ENCODE measurements at regions not wholly inside any gene's neighbourhood (a gene's known extent, or its start where the extent isn't known, plus 50 kb on each side); places are given as distances from the start of the nearest gene placed in this dataset.

DNA sequence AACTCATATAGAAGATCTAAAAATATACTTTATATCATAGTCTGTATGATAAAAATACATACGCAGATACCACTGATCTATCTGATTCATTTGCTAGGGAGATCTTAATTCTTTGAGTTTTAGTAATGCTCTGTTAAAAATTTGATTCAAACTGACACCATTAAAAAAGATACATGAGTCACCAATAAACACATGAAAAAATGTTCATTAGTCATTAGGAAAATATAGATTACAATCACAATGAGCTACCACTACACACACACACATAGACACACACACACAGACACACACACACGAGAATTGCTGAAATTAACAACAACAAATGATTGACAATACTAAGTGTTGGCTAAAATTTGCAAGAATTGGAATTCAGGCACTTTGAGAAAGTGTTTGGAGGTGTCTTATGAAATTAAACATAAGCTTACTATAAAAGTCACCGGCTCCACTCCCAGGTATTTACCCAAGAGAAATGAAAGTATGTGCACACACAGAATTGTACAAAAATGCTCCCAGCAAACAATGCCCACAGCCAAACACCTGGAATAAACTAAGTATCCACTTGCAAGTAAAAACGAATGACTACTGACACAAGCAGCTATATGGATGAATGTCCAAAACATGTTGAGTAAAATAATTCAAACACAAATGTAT, 117.7 kb upstream of the GGTLC1 start:
- DNase-seq (ENCODE audit: low spot score): no peak

DNA sequence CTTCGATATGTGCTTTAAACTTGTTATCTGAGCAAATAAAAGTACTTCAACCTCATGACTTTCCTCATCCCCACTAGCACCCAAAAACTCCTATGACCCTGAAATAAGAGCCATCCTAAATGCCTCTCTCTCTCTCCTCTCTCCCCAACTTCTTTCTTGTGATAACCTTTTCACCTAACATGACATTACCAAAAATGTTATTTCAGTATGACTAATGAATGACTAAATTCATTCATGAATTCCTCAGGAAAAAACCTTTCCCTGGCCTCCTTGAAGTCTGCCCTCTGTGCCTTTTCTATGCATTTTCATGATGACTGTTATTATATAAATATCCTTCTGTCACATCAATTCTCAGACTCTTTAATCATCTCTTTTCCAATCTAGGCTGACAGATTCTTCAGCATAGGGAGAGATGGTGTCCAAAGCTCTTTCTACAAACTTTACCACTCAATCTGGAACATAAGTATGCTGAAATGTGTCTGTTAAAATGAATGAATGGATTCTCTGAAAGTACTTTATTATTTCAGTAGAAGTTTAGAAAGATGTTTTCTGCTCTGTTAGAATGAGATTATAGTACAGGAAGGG, 114.3 kb upstream of the GGTLC1 start:
- no peak for DNase-seq (ENCODE audit: low spot score)

DNA sequence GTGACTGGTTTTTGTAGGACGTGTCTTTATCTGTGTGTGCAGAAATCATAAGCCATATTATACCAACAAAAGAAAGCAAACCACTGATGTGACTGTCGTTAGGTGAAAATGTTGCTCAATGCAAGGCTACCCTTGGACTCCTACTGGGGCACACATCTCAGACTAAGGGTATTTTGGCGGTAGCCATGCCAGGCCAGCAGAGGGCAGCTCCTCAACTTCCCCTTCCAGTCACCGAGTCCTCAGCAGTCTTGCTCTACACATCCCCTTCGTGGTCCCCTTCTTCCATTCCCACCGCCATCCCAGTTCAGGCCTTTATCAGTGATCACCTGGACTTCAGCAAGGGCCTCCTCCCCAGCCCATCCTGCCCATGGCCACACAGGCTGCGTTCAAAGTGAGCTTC, 113.7 kb upstream of the GGTLC1 start:
- no peak for DNase-seq (ENCODE audit: low spot score)

DNA sequence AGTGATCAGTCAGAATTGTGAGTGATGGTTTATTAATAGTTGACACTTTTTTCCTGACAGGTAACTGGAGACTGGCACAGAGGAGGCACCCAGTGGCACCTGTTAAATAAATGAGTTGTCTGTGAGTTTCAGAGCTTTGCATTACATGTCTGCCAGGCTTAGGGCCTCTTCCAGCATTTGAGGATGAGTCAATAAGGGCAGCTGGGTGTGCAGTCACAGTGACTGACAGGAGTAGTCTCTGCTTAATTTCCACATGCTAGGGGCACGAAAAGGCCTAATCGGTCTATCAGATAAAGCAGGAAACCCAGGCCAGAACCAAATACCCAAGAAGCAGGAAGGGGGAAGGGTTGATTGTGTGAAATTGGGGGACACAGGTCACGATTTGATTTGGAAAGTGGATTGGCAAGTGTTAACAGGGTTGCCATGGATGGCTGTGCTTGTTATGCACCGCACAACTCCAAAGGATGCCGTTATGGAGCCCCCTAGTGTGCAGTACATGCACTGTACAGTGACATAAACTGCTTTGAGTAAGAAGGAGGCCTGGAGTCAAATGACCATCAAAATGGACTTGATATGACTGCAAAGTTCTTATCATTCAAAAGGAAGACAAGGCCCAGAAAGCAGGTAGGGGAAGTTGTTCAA, 111.9 kb upstream of the GGTLC1 start:
- DNase-seq (ENCODE audit: low spot score): peak; percentile 35

DNA sequence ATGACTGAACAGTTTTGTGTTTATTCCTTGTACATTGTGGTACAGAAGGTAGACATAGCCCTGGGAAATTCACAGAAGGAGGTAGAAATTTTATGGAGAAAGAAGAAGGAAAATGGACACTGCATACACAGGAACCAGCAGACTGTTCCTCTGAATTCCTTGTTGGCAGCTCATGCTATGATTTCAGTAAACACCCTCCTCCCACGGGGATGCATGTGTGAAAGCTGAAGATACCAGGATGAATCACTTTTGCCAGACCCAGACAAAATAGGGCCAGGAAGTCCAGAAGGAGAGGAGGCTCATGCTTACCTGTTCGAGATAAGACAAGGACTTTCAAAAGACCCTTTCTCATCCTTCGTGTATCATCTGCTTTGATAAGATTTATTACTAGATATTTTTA, 110.3 kb upstream of the GGTLC1 start:
- no peak for DNase-seq (ENCODE audit: low spot score)

DNA sequence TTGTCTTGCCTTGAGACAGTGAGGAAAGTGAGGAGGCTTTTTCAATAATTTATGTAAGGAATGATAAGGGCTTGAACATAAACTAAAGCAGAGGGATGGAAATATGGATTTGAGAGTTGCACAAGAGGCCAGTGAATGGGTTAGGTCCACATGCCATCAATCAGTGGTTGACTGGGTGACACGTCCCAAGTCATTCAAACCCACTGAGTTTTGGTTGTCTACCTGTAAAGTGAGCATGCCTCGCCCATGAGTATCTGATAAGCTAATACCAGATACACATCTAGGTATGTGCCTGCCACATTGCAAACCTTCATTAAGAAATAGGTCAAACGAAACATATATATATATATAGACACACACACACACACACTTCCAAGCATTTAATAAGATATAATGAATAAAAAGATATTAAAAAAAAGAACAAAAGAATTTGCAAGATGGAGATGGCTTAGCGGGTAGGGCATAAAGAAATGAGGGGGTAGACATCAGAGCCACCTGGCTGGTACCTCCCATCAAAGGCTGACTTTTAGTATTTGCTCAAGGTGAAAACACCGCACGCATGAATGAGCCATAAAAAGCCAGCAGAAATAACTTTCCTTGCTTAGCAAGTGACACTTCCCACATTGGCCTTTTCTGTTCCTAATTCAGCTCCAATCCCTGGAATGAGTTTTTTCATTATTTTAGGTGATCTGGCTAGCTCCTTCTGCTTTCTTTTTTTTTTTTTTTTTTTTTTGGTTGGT, 109.1 kb upstream of the GGTLC1 start:
- no peak for DNase-seq (ENCODE audit: low spot score)

DNA sequence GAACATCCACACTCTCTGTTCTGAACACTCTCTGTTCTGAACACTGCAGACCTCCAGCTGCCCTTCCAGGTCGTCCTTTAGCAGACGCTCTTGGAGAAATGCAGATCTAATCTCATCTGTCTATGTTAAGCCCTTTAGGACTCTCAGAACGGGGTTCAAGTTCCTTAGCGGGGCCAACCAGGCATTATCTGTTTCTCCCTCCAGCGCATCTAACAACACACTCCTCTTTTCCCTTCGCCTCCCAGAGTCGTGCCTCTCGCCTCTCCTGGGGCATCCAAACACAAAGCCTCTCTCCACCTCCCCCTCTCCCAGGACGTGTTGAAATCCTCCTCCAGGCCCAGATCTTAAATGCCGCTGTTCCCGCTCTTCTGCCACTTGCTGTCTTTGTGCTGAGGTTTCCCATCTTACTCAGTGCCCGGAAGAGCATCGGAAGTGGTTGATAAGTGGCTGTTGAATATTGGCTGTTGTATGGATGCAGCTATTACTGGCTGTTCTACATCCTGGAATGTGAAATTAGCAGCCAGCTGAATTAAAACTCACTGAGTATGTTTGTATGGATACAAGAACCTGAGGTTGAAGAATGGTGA, 108.4 kb upstream of the GGTLC1 start:
- DNase-seq (ENCODE audit: low spot score): no peak

DNA sequence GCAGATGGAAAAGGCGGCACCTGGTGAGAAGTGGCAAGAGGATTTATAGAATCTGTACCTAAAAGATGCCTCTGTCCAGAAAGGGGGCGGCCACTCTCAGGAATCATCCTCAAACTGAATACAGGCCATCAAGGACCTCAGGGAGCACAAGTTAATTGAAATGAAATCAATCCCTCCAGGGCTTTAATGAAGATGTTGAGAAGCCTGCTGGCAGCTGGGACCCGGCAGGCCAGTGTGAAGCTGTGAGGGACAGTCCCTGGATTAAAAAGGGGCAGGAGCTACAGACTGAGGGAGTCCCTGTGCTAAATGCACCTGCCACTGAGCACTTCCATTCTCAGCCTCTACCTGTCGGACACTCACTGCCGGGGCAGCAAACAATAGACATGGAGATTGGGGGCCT, 107.7 kb upstream of the GGTLC1 start:
- no peak for DNase-seq (ENCODE audit: low spot score)

DNA sequence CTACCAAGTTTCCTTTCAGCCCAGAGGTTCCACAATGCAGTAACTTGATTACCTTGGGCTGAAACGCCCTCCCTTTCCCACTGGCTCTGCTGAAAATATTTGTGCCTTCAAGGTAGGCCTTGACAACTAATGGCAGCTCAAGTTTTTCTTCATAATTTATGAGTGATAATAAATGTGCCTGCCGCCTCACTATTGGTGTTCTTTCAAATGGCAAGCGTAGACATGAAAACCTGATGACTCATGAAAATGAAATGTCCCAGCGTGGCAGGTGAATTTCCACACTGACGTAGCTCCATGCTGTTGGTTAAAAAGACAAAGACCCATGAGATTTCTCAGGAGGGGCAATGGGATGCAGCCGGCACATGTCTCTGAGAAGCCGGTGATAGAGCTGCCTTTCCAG, 107.2 kb upstream of the GGTLC1 start:
- no peak for DNase-seq (ENCODE audit: low spot score)

DNA sequence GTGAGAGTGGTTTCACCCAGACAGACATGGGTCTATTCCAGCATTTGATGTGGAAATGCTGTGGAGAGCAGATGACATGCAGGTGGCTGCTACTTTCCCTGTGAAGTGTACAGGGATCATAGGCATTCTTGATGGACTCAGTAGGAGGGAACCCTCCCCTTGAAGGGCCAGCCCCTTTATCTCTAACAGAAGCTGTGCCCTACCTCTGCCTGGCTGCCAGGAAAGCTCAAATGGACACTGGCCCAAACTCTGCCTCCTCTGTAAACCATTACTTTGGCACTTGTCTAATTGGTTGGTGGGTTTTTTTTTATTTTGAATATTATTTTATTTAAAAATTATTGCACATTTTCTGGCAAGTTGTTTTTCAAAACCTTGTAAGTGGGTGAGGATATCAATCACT, 106.7 kb upstream of the GGTLC1 start:
- no peak for DNase-seq (ENCODE audit: low spot score)

DNA sequence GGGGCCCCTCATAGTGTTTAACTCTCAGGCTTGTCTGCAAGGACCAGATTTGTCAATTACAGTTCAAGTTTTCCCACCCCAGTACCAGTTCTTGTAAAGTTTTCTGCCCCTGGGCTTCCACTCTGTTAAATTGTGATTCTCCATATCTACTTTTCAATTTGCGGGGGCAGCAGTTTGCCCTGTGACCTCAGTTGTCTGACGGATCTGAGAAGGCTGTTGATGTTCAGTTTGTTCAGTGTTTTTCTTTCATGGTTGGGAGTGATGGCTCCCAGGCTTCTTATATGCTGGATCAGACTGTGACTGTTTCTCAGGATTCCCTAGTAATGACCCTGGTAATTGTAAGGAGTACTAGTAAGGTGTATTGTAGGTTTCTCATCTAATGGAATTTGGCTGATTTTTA, 101.0 kb upstream of the GGTLC1 start:
- DNase-seq (ENCODE audit: low spot score): no peak

DNA sequence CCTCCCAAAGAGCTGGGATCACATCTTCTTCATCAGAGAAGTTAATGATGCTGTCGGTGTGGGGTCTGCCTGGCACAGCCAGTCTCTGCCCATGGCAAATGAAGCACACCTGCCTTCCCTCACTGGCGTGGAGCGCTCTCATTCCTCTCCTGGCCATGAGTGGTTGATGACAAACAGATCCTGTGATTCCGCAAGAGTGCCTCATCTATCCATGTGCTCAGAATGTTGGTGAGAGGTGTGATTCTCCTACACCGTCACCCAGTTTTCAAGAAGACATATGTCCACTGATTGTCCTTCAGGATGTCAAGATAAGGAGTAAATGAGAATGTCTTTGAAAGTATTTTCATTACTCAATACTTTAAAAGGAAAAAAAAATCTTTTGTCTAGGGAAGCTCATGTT, 97.5 kb upstream of the GGTLC1 start:
- no peak for DNase-seq (ENCODE audit: low spot score)

DNA sequence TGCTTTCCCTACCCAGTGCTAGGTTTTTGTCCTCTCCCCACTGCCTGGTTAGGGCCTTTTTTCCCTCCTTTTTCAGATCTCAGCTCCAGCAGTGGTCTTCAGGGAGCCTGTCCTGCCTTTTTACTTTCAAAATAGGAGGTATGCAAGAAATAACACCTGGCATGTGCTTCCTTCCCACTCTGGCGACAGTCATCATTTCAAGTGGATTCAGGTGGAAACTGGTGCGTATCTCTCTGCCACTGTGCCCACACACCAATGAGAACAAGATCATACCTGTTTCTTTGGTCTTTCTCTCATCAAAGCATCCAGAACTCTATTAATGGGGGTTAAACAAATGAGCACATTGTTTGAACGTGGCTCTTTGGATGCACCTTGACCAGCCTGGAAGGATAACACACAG, 95.7 kb upstream of the GGTLC1 start:
- DNase-seq (ENCODE audit: low spot score): no peak

DNA sequence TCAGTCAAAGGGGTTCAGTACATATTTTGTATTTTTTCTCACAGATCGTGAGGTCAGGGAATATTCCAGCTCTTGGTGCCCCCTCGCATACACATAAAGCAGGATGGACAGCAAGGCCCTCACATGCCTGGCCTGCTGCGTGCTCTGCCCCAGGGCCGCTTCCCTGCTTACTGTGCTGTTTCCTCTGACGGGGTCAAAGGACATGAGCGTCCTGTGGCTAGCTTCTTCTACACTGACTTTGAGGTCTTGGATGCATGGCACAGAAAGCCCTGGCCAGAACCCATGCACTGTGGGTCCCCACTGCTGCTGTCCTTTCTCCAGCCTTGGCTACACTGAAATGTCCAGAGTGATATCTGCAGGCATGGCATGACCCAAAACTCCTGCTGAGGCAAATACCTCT, 92.5 kb upstream of the GGTLC1 start:
- DNase-seq (ENCODE audit: low spot score): no peak

DNA sequence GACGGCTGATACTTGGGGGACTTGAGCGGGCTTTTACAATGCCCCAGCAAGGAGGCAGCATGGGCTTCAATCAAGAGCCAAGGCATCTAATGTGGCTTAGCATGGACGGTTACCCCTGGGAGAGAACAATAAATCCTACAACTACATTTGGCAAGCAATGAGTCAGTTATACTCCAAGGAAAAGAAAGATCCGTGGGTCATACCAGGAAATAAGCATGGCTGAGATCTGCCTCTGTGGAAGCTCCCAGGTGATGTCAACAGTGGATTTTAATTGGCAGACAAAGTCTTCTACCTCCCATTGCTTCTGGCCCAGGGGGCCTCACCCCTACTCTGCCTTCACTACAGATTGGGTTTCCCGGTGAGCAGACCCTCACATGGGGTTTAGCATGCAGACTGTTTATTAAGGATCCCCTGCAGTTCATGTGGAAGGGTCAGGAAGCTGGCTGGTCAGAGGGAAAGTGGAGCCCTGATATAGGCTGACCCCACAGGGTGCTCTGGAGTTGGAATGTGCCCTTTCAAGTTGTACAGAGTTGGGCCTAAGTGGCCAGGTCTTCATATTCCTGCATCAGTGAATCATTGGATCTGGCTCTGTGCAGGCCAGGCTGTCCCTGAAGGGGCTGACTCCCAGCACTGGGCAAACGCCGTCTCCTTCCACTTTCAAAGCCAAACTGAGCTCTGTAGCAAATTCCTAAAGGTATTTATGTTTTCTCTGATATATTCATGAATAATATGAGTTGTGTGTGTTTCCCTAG, 91.3 kb upstream of the GGTLC1 start:
- no peak for DNase-seq (ENCODE audit: low spot score)

DNA sequence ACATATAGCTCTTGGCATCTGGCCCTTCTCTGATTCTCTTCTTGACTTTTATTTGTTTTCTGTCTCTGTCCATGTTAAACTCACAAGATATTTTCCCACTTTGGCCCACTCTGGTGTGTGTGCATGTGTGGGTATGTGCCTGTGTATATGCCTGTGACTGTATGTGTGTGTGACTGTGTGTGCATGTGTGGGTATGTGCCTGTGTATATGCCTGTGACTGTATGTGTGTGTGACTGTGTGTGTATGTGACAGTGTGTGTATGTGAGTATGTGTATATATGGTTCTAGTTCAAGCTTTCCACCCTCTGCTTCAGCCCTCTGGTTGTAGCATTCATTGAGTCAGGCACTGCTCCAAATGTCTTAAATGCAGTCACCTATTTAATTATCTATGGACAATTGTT, 88.6 kb upstream of the GGTLC1 start:
- no peak for DNase-seq (ENCODE audit: low spot score)

DNA sequence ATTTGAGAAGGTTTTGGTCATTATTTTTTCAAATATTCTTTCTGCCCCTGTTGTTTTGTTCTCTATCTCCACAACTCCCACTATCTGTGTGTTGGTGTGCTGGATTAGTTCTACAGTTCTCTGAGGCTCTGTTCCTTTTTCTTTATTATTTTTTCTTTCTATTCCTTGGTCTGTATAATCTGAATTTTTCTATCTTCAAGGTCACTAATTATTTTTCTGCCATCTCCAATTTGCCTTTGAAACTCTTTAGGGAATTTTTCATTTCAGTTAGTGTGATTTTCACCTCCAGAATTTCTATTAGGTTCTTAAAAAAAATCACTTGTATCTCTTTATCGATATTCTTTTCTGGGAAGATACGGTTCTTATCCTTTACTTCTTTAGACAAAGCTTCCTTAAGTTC, 82.1 kb upstream of the GGTLC1 start:
- no peak for DNase-seq (ENCODE audit: low spot score)

DNA sequence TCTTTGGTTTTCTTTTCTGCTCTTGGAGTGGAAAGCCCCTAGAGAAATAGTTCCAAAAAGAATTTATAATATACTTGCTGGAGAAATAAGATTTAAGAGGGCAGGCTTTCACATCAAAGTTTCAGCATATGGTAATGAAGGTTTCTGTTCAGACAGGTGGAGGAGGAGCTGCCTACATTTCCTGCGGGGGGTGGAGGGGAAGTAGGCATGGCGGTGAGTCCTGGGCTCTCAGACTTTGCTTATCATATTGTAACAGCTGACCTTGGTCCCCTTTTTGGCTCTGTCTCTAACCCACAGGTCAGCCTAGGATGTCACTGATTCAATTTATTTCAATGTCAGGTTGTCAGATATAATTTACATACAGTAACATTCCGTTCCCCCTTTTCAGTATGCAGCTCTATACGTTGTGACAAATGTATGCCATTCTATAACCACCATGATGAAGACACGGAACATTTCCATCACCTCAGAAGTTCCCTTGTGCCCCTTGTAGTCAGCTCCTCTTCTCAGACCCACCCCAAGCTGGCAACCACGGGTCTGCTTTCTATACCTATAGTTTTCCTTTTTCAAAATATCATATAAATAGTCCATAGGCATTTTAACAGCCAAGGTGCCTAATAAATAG, 77.6 kb upstream of the GGTLC1 start:
- DNase-seq (ENCODE audit: low spot score): no peak

DNA sequence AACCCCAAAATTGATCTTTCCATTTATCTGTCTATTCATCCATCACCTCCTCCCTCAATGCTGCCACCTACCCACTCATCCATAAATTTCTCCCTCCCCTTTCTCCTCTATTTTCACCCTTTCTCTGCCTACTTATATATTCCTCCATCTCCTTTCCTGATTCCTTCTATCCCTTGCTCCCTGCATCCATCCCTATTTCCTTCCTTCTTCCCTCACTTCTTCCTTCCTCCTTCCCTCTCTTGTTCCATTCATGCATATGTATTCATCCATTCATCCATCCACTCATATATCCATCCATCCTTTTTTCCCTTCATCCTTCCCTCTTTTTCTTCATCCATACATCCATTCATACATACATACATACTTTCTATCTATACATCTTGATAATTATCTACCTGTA, 76.3 kb upstream of the GGTLC1 start:
- DNase-seq (ENCODE audit: low spot score): no peak

DNA sequence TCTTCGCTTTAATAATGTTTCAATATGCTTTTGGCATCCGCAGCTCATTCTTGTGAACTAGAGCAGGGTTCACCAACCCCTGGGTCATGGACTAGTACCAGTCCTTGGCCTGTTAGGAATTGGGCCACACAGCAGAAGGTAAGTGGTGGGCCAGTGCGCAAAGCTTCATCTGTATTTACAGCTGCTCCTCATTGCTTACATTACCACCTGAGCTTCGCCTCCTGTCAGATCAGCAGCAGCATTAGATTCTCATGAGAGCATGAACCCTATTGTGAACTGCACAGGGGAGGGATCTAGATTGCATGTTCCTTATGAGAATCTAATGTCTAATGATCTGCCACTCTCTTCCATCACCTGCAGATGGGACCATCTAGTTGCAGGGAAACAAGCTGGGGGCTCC, 75.5 kb upstream of the GGTLC1 start:
- DNase-seq (ENCODE audit: low spot score): no peak

DNA sequence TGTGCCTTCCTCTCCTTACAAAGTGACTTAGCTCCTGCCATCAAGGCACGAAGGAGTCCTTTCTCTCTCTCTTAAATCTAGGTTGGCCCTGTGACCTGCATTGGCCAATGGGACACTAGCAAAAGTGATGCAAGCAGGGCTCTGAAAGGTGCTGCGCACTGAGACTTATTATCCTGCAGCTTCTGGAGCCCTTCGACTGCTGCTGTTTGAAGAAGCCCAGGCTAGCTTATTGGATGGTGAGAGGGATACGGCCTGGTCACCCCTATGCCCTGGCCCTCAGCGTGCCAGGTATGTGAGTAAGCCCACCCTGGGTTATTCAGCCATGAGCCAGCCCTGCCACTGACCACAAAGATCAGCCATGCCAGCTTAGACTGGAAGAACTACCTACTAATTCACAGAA, 74.5 kb upstream of the GGTLC1 start:
- no peak for DNase-seq (ENCODE audit: low spot score)

Data from cerebellar cortex (tissue), 1 donor.